ENCODE measurements at regions not wholly inside any gene's neighbourhood (a gene's known extent, or its start where the extent isn't known, plus 50 kb on each side); places are given as distances from the start of the nearest gene placed in this dataset.

DNA sequence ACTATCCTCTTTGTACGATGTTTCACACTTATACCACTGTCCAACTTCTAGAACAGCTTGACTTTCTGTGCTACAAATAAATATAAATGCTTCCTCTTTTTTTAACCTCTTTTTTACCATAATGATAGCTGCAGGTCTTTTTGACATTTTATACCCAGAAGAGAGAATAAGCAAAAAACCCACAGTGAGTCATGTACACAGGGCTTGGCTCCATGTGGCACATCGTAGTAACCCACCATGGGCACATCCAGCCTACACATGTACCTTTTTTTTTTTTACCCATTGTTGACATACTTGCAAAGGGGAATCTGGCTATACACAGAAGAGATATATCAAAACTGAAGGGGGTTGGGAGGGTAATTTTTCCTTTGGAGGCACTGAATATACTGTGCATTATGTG, 59.5 kb upstream of the RSPO3 start:
- H3K4me3 ChIP-seq (ENCODE audit: low read depth, low read length) = no peak overlapping the region
- no peak for TF ChIP-seq MYC (IDR thresholded peaks at IDR 0.05; ENCODE audit: low read depth, low read length)
- TF ChIP-seq, protein P1, sequence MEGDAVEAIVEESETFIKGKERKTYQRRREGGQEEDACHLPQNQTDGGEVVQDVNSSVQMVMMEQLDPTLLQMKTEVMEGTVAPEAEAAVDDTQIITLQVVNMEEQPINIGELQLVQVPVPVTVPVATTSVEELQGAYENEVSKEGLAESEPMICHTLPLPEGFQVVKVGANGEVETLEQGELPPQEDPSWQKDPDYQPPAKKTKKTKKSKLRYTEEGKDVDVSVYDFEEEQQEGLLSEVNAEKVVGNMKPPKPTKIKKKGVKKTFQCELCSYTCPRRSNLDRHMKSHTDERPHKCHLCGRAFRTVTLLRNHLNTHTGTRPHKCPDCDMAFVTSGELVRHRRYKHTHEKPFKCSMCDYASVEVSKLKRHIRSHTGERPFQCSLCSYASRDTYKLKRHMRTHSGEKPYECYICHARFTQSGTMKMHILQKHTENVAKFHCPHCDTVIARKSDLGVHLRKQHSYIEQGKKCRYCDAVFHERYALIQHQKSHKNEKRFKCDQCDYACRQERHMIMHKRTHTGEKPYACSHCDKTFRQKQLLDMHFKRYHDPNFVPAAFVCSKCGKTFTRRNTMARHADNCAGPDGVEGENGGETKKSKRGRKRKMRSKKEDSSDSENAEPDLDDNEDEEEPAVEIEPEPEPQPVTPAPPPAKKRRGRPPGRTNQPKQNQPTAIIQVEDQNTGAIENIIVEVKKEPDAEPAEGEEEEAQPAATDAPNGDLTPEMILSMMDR (IDR thresholded peaks at IDR 0.05; ENCODE audit: low read depth, low read length) = no peak
- TF ChIP-seq, protein P2, sequence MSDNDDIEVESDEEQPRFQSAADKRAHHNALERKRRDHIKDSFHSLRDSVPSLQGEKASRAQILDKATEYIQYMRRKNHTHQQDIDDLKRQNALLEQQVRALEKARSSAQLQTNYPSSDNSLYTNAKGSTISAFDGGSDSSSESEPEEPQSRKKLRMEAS (IDR thresholded peaks at IDR 0.05; ENCODE audit: low read depth, low read length) = no peak
- no peak for DNase-seq (ENCODE audit: low read depth)

All from NB4 (cell line).